ENCODE measurements at regions not wholly inside any gene's neighbourhood (a gene's known extent, or its start where the extent isn't known, plus 50 kb on each side); places are given as distances from the start of the nearest gene placed in this dataset.
"Not testable (repeated sequence)": the region's sequence is repeated elsewhere in the genome, so short reads cannot be mapped to it uniquely, and the experiment has no call there.

GRCh38 chr22:19595532-19595931, 71.3 kb upstream of the CLDN5 start:
- H3K27ac Mint-ChIP-seq: no peak overlapping the region
- ATAC-seq (no peak), DNase-seq (ENCODE audit: low spot score in 2 of 2) (no peak)
- H3K4me3 Mint-ChIP-seq: no peak overlapping the region
- no peaks in the 10 kb centered on the region for H3K9me3 Mint-ChIP-seq
- no peaks in the 10 kb centered on the region for H3K36me3 Mint-ChIP-seq
- H3K4me1 Mint-ChIP-seq: peaks cover 4% of the 10 kb centered on the region

DNA sequence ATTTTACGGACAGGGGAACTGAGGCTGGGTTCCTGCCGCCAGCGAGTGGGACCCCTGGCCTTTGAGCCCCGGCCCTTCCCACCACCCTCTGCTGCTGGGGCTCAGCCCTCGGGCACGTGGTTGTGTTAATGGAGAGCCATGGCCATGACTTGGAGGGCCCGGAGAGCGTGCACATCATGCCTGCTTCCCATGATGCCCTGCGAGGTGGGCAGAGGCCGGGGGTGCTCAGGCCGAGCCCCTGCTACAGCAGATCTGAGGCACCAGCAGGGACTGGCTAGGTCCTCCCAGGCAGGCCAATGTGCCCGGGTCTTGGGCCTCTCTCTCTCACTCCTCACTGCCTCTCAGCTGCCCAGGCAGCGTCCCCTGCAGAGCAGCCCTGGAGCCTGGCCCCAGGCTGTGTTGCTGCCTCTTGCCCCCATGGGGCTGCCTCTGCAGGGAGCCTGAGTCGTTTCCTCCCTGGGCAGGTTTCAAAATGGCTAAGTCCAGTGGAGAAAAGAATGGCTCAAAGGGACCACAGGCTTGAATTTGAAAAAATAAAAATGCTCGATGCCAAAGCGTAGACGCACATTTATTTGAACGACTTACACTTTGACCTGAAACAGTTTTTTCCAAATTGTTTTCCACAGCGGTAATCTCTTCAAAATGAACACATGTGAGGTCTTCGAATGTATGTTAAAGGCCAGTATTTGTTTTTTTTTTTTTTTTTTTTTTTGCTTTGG, 72.6 kb upstream of the CLDN5 start:
- H3K27ac Mint-ChIP-seq: no peak overlapping the region
- H3K4me1 Mint-ChIP-seq: peaks cover 4% of the 10 kb centered on the region
- H3K4me3 Mint-ChIP-seq: no peak overlapping the region
- H3K9me3 Mint-ChIP-seq: no peaks in the 10 kb centered on the region
- DNase-seq (ENCODE audit: low spot score in 2 of 2) (no peak), ATAC-seq (peak; percentile 34)
- H3K36me3 Mint-ChIP-seq: no peaks in the 10 kb centered on the region

DNA sequence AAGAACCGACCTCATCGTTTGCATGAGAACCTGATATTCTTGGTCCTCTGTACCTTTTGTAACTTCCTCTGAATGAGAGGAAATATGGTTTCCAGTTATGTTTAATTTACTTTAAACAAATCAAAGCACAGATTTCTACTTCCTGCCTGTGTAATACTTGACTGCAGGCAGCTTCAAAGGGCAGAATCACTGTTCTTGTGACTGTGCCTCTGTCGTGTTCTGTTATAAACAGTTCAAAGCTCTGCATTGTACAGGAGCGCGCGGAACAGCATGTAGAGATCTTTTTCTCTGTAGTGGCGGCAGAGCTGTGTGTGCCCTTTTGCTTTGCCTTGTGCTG, 73.2 kb upstream of the CLDN5 start:
- Mint-ChIP-seq H3K4me3 (no peak overlapping the region), H3K4me1 (peaks cover 4% of the 10 kb centered on the region), H3K9me3 (no peaks in the 10 kb centered on the region), H3K36me3 (no peaks in the 10 kb centered on the region), H3K27ac (no peak overlapping the region)
- ATAC-seq: no peak
- no peak for DNase-seq (ENCODE audit: low spot score in 2 of 2)

GRCh38 chr22:19598054-19598855, 74.0 kb upstream of the CLDN5 start:
- H3K27ac Mint-ChIP-seq: no peak overlapping the region
- H3K4me3 Mint-ChIP-seq: no peak overlapping the region
- ATAC-seq (peak; percentile 44), DNase-seq (ENCODE audit: low spot score in 2 of 2) (no peak)
- peaks cover 4% of the 10 kb centered on the region for H3K4me1 Mint-ChIP-seq
- no peaks in the 10 kb centered on the region for H3K36me3 Mint-ChIP-seq
- H3K9me3 Mint-ChIP-seq: no peaks in the 10 kb centered on the region

- no peak for ATAC-seq
- Mint-ChIP-seq H3K4me3 (no peak overlapping the region), H3K9me3 (no peaks in the 10 kb centered on the region), H3K36me3 (no peaks in the 10 kb centered on the region), H3K4me1 (peaks cover 4% of the 10 kb centered on the region), H3K27ac (no peak overlapping the region)
- no peak for DNase-seq (ENCODE audit: low spot score in 2 of 2)
Measured at GRCh38 chr22:19599004-19599403, 74.8 kb upstream of the CLDN5 start.

- ATAC-seq (no peak), DNase-seq (ENCODE audit: low spot score in 2 of 2) (no peak)
- no peaks in the 10 kb centered on the region for H3K9me3 Mint-ChIP-seq
- H3K27ac Mint-ChIP-seq: no peak overlapping the region
- no peaks in the 10 kb centered on the region for H3K36me3 Mint-ChIP-seq
- H3K4me3 Mint-ChIP-seq: no peak overlapping the region
- H3K4me1 Mint-ChIP-seq: peaks cover 4% of the 10 kb centered on the region
Measured at GRCh38 chr22:19599626-19600243, 75.5 kb upstream of the CLDN5 start.

DNA sequence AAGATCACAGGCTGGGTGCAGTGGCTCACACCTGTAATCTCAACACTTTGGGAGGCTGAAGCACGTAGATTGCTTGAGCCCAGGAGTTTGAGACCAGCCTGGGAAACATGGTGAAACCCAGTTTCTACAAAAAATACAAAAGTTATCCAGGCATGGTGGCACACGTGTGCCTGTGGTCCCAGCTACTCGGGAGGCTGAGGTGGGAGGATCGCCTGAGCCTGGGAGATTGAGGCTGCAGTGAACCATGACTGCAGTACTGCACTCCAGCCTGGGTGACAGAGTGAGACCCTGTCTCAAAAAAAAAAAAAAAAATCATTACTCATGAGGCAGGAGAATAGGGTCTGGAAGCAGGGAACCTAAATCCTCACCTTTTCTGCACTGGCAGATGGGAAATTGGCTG, 79.1 kb upstream of the CLDN5 start:
- not testable (repeated sequence) for H3K4me1 Mint-ChIP-seq

DNA sequence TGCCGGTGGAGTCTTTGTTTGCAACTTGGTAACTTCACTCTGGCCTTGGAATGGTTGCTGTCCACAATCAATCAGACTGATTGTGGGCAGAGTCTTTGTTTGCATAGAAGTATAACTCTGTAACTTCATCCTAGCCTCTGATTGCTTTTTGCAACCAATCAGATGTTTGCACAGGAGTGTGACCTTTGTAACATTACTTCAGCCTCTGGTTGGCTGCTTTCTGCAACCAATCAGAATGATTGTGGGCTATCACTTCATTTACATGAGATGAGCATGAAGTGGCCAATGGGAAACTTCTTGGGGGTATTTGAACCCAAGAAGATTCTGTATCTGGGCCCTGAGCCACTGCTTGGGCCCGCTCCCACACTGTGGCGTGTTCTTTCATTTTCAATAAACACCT, 79.6 kb upstream of the CLDN5 start:
- Mint-ChIP-seq H3K4me3 (no peak overlapping the region), H3K27ac (no peak overlapping the region), H3K36me3 (no peaks in the 10 kb centered on the region), H3K4me1 (no peaks in the 10 kb centered on the region), H3K9me3 (no peaks in the 10 kb centered on the region)
- ATAC-seq (no peak), DNase-seq (ENCODE audit: low spot score in 2 of 2) (no peak)

More for the DNA sequence above, 79.1 kb upstream of the CLDN5 start:
- DNase-seq (ENCODE audit: low spot score in 2 of 2); H3K36me3 Mint-ChIP-seq; ATAC-seq; H3K27ac Mint-ChIP-seq; H3K9me3 Mint-ChIP-seq; H3K4me3 Mint-ChIP-seq: not testable (repeated sequence)

DNA sequence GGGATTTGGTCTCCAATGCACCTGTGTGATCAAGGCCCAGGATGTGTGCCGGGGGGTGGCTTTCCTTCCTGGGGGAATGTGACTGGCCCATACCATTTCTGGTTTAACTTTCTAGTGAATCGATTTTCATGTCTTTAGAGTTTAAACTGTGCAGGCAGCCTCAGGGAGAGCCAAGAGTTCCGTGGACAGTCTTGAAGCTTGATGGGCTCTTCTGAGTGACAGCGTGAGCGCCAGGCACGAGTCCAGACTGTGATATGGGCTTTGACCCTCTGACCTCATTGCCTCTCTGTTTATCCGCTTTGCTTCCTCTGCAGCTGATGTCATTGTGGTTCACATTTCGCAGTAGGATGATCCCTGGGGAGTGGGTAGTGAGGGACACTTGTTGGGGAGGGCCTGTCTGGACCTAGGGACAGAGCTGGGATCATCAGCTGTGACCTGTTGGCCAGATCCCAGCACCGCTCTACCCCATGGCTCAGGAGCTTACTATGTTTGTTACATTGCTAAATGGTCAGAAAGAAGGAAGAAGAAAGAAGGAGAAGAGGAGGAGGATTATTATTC, 80.6 kb upstream of the CLDN5 start:
- ATAC-seq (no peak), DNase-seq (ENCODE audit: low spot score in 2 of 2) (no peak)
- no peak overlapping the region for H3K4me3 Mint-ChIP-seq
- H3K9me3 Mint-ChIP-seq: no peaks in the 10 kb centered on the region
- H3K4me1 Mint-ChIP-seq: no peaks in the 10 kb centered on the region
- H3K36me3 Mint-ChIP-seq: no peaks in the 10 kb centered on the region
- no peak overlapping the region for H3K27ac Mint-ChIP-seq

- no peak overlapping the region for H3K4me3 Mint-ChIP-seq
- no peak overlapping the region for H3K27ac Mint-ChIP-seq
- ATAC-seq (no peak), DNase-seq (ENCODE audit: low spot score in 2 of 2) (no peak)
- peaks cover under 1% of the 10 kb centered on the region for H3K4me1 Mint-ChIP-seq
- no peaks in the 10 kb centered on the region for H3K9me3 Mint-ChIP-seq
- H3K36me3 Mint-ChIP-seq: no peaks in the 10 kb centered on the region
Measured at GRCh38 chr22:19605508-19606331, 81.5 kb upstream of the CLDN5 start.

DNA sequence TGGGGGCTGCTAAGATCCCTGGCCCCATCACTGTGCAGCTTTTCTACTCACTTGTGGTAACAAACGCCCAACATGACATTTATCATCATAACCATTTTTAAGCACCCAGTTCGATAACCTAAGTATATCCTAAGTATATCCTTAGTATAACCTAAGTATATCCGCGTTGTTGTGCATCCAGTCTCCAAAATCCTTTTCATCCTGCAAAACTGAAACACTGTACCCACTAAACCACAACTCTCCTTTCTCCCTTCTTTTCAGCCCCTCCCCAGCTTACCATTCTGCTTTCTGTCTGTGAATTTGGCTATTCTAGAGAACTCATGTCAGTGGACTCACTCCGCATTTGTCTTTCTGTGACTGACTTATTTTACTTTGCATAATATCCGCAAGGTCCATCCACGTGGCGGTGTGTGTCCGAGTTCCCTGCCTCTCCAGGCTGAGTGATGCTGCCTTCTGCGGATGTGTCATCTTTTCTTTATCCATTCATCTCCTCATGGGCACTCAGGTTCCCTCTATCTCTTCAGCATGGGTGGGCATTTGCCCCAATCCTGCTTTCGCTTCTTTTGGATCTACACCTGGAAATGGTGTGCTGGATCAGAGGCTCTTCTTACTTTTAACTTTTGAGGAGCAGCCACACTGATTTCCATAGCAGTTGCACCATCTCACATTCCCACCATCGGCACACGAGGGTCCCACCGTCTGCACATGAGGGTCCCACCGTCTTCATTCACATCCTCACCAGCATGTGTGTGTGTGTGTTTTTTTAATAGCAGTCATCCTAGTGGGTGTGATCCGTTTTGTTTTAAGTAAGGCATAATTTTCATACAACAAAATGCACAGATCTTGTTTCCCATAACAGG, 82.4 kb upstream of the CLDN5 start:
- no peak overlapping the region for H3K27ac Mint-ChIP-seq
- peaks cover 7% of the 10 kb centered on the region for H3K4me1 Mint-ChIP-seq
- ATAC-seq: no peak
- no peak for DNase-seq (ENCODE audit: low spot score in 2 of 2)
- H3K36me3 Mint-ChIP-seq: no peaks in the 10 kb centered on the region
- no peaks in the 10 kb centered on the region for H3K9me3 Mint-ChIP-seq
- no peak overlapping the region for H3K4me3 Mint-ChIP-seq

DNA sequence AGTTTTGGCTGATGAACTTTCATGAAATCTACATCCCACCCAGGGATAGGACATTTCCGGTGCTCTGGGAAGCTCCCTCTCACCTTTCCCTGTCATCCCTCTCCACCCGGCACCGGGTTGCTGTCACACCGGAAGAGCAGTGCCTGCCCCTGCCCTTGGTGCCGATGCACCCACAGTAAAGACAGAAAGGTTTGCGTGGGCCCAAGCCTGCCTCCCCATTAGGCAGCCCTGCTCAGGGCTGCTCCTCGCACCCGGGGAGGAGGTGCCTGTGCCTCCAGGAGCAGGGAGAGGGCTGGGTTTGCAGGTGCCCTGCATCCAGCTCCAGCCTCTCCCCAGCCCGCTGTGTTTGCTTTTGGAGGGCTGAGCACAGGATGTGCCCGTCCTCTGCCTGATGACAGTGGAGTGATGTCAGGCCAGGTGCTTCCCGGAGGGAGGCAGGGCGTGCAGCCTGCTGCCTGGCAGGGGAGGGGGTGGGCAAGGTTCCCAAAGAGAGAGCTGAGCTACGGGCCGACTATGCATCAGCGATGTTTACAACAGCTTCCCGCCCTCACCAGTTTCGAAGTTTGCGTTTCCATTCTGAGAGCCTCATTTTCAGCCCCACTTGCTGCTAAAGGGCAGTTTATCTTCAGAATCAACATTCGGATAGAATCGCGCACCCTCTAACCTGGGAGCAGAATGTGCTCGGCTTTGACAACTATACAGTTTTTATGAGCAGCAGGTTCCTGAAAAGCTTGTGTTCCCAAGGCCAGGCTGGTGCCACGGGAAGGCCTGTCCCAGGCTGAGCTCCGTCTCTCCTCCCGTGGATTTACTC, 83.2 kb upstream of the CLDN5 start:
- Mint-ChIP-seq H3K36me3 (no peaks in the 10 kb centered on the region), H3K9me3 (no peaks in the 10 kb centered on the region), H3K4me1 (peaks cover 7% of the 10 kb centered on the region), H3K4me3 (no peak overlapping the region), H3K27ac (no peak overlapping the region)
- DNase-seq (ENCODE audit: low spot score in 2 of 2) (no peak), ATAC-seq (no peak)

GRCh38 chr22:19608003-19608690, 83.9 kb upstream of the CLDN5 start:
- H3K4me1 Mint-ChIP-seq: peaks cover 7% of the 10 kb centered on the region
- H3K4me3 Mint-ChIP-seq: no peak overlapping the region
- DNase-seq (ENCODE audit: low spot score in 2 of 2): no peak
- no peaks in the 10 kb centered on the region for H3K36me3 Mint-ChIP-seq
- no peaks in the 10 kb centered on the region for H3K9me3 Mint-ChIP-seq
- no peak overlapping the region for H3K27ac Mint-ChIP-seq
- no peak for ATAC-seq
